ENCODE measurements at regions not wholly inside any gene's neighbourhood (a gene's known extent, or its start where the extent isn't known, plus 50 kb on each side); places are given as distances from the start of the nearest gene placed in this dataset.

- TF ChIP-seq CTCF (IDR thresholded peaks at IDR 0.05; ENCODE audit: low read depth, low read length): no peak
- no peak for TF ChIP-seq EZH2phosphoT487 (IDR thresholded peaks at IDR 0.05; ENCODE audit: low read depth)
These were observed 103.2 kb upstream of the ABI3BP start for GRCh38 chr3:101096444-101096843.

All from OCI-LY3 (cell line).